Mesodermal cell (in vitro differentiated cells): ENCODE measurements at regions not wholly inside any gene's neighbourhood (a gene's known extent, or its start where the extent isn't known, plus 50 kb on each side); places are given as distances from the start of the nearest gene placed in this dataset.

Experiments
- H3K27ac ChIP-seq: 2 replicates; pipeline ENCODE4 v1.7.0; 2013; ENCODE audit warnings: mild to moderate bottlenecking, low read depth, low read length, moderate library complexity; ENCODE audit not compliant: severe bottlenecking
- H3K36me3 ChIP-seq: 2 replicates; pipeline ENCODE4 v1.7.1; 2013; ENCODE audit warnings: mild to moderate bottlenecking, low read length, moderate library complexity; ENCODE audit not compliant: control insufficient read depth, insufficient read depth
- H3K4me1 ChIP-seq: one replicate; pipeline ENCODE4 v1.7.1; 2013; ENCODE audit warnings: mild to moderate bottlenecking, low read length; ENCODE audit not compliant: insufficient read depth, control insufficient read depth, poor library complexity, severe bottlenecking
- H3K4me3 ChIP-seq: 2 replicates; pipeline ENCODE4 v1.7.0; 2013; ENCODE audit warnings: low read length, control low read depth, mild to moderate bottlenecking; ENCODE audit not compliant: insufficient read depth, poor library complexity, severe bottlenecking; ENCODE audit errors: extremely low read depth
- H3K9me3 ChIP-seq: 2 replicates; pipeline ENCODE4 v1.7.1; 2013; ENCODE audit warnings: mild to moderate bottlenecking, low read length, moderate library complexity; ENCODE audit not compliant: control insufficient read depth
- WGBS, 2 experiments: methylation state at CpG; one replicate each; pipeline ENCODE4 v1.1.5; 2013; ENCODE audit warnings: missing lambda C conversion rate in 2 of 2; ENCODE audit not compliant: insufficient coverage in 2 of 2; 5-methylcytosine and 5-hydroxymethylcytosine counted together

GRCh38 chr11:134738581-134738980, 326.5 kb upstream of the B3GAT1 start:
- 90 to 98% methylated on average over 15 to 22 of the region's 22 CpGs for WGBS, 2 experiments
- peaks cover 51% of the 10 kb centered on the region for H3K4me1 ChIP-seq
- no peak overlapping the region for H3K27ac ChIP-seq
- no peak overlapping the region for H3K4me3 ChIP-seq
- H3K36me3 ChIP-seq: no peaks in the 10 kb centered on the region
- no peaks in the 10 kb centered on the region for H3K9me3 ChIP-seq

GRCh38 chr11:134737563-134738510, 325.8 kb upstream of the B3GAT1 start:
- Histone ChIP-seq H3K27ac (no peak overlapping the region), H3K9me3 (no peaks in the 10 kb centered on the region), H3K4me1 (peaks cover 52% of the 10 kb centered on the region), H3K4me3 (no peak overlapping the region), H3K36me3 (no peaks in the 10 kb centered on the region)
- 88 to 89% methylated on average over 15 to 18 of the region's 20 CpGs for WGBS, 2 experiments

- no peak overlapping the region for H3K4me3 ChIP-seq
- no peaks in the 10 kb centered on the region for H3K9me3 ChIP-seq
- no peak overlapping the region for H3K27ac ChIP-seq
- 92 to 96% methylated on average over 11 to 14 of the region's 14 CpGs for WGBS, 2 experiments
- H3K36me3 ChIP-seq: no peaks in the 10 kb centered on the region
- H3K4me1 ChIP-seq: peaks cover 52% of the 10 kb centered on the region
These were observed 324.4 kb upstream of the B3GAT1 start for GRCh38 chr11:134736251-134736947.

- H3K27ac ChIP-seq: no peak overlapping the region
- H3K9me3 ChIP-seq: no peaks in the 10 kb centered on the region
- no peak overlapping the region for H3K4me3 ChIP-seq
- peaks cover 59% of the 10 kb centered on the region for H3K4me1 ChIP-seq
- WGBS, 2 experiments: 80% methylated on average over 9 of the region's 14 CpGs; no CpG with 5 or more reads in 1 of the 2 experiments
- H3K36me3 ChIP-seq: no peaks in the 10 kb centered on the region
These were observed 322.9 kb upstream of the B3GAT1 start for GRCh38 chr11:134734894-134735293.

- Histone ChIP-seq H3K4me1 (peaks cover 58% of the 10 kb centered on the region), H3K9me3 (no peaks in the 10 kb centered on the region), H3K27ac (peak overlapping the region; percentile 68), H3K4me3 (no peak overlapping the region), H3K36me3 (no peaks in the 10 kb centered on the region)
- 88 to 97% methylated on average over 4 to 7 of the region's 9 CpGs for WGBS, 2 experiments
These were observed 322.3 kb upstream of the B3GAT1 start for GRCh38 chr11:134734141-134734845.

GRCh38 chr11:134733646-134734045, 321.6 kb upstream of the B3GAT1 start:
- WGBS, 2 experiments: 92 to 100% methylated on average over 2 to 4 of the region's 9 CpGs
- no peaks in the 10 kb centered on the region for H3K36me3 ChIP-seq

GRCh38 chr11:134731213-134731961, 319.3 kb upstream of the B3GAT1 start:
- Histone ChIP-seq H3K9me3 (no peaks in the 10 kb centered on the region), H3K36me3 (no peaks in the 10 kb centered on the region), H3K4me1 (peaks cover 48% of the 10 kb centered on the region), H3K4me3 (no peak overlapping the region), H3K27ac (no peak overlapping the region)
- WGBS, 2 experiments: 21 to 37% methylated on average over 6 to 7 of the region's 9 CpGs

More at GRCh38 chr11:134733646-134734045, 321.6 kb upstream of the B3GAT1 start:
- Histone ChIP-seq H3K27ac (peak overlapping the region; percentile 68), H3K4me3 (no peak overlapping the region), H3K4me1 (peaks cover 52% of the 10 kb centered on the region), H3K9me3 (no peaks in the 10 kb centered on the region)

GRCh38 chr11:134730561-134731212, 318.6 kb upstream of the B3GAT1 start:
- Histone ChIP-seq H3K4me3 (no peak overlapping the region), H3K27ac (no peak overlapping the region), H3K36me3 (no peaks in the 10 kb centered on the region), H3K4me1 (peaks cover 48% of the 10 kb centered on the region), H3K9me3 (no peaks in the 10 kb centered on the region)
- 67 to 83% methylated on average over 3 of the region's 5 CpGs for WGBS, 2 experiments

- no peaks in the 10 kb centered on the region for H3K9me3 ChIP-seq
- H3K36me3 ChIP-seq: no peaks in the 10 kb centered on the region
- no peak overlapping the region for H3K27ac ChIP-seq
- no peak overlapping the region for H3K4me3 ChIP-seq
- H3K4me1 ChIP-seq: peaks cover 47% of the 10 kb centered on the region
- 78 to 80% methylated on average over 3 to 4 of the region's 4 CpGs for WGBS, 2 experiments
These were observed 318.1 kb upstream of the B3GAT1 start for GRCh38 chr11:134730101-134730500.
